GM10266 (cell line): ENCODE measurements at regions not wholly inside any gene's neighbourhood (a gene's known extent, or its start where the extent isn't known, plus 50 kb on each side); places are given as distances from the start of the nearest gene placed in this dataset.
"Not testable (repeated sequence)": the region's sequence is repeated elsewhere in the genome, so short reads cannot be mapped to it uniquely, and the experiment has no call there.

Source experiments
- DNase-seq: peaks from one replicate; pipeline ENCODE4 v3.0.0; 2012; ENCODE audit errors: extremely low spot score
- TF ChIP-seq, protein P1 (sequence below): IDR thresholded peaks from 2 replicates; pipeline ENCODE4 v1.5.1; 2012; ENCODE audit warnings: mild to moderate bottlenecking, low read depth; ENCODE audit not compliant: control insufficient read depth, insufficient read depth; ENCODE audit errors: missing control alignments

DNA sequence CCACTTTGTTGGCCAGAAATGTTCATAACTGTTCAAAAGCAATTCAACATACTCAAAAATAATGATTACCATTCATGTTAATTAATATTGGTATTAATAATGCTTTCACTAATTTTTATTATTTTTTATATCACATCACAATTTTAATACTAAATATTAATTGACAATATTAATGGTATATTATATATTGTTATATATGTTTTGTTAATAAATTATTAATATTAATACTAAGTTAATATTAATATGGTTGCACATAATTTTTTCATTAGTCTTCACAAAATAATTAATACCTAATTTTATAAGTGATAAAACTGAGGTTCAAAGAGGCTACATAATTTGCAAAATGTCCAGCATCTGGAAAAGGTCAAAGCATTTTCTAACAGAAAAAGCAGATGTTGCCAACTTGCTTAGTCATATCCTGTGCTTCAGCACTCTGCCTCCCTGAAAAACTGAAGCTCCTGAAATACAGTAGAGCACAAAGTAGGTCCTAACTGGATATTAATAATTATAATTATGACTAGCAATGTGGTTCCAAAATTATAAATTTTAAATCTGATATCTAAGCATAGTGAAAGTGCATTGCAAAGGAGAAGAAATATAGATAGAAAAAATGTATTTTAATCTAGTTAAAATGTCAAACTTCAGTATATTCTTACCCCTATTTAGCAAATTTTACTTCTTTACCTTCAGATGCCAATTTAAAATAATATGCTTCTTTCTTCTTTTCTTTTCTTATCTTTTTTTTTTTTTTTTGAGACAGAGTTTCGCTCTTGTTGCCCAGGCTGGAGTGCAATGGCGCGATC lies 123.2 kb upstream of the TNFSF4 start:
- DNase-seq: no peak

DNA sequence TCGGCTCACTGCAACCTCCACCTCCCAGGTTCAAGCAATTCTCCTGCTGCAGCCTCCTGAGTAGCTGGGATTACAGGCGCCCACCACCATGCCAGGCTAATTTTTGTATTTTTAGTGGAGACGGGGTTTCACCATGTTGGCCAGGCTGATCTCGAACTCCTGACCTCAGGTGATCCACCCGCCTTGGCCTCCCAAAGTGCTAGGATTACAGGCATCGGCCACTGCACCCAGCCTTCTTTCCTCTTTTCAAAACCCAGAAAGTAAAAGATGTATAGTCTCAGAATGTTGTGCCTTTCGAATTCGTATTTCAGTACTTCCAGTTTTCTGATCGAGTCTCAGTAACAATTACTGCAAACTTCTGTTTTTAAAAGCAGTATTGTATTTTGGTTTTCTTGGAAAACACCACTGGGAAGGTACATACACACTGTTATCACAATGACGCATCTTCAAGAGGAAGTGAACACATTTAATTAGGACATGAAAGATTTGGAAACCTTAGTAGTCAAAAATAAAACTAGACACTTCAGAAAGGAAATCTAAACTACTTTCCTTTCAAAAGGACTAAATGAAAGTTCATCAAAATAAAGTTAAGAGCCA lies 123.9 kb upstream of the TNFSF4 start:
- DNase-seq: not testable (repeated sequence)

More for the DNA sequence above, 123.2 kb upstream of the TNFSF4 start:
- TF ChIP-seq, protein P1, sequence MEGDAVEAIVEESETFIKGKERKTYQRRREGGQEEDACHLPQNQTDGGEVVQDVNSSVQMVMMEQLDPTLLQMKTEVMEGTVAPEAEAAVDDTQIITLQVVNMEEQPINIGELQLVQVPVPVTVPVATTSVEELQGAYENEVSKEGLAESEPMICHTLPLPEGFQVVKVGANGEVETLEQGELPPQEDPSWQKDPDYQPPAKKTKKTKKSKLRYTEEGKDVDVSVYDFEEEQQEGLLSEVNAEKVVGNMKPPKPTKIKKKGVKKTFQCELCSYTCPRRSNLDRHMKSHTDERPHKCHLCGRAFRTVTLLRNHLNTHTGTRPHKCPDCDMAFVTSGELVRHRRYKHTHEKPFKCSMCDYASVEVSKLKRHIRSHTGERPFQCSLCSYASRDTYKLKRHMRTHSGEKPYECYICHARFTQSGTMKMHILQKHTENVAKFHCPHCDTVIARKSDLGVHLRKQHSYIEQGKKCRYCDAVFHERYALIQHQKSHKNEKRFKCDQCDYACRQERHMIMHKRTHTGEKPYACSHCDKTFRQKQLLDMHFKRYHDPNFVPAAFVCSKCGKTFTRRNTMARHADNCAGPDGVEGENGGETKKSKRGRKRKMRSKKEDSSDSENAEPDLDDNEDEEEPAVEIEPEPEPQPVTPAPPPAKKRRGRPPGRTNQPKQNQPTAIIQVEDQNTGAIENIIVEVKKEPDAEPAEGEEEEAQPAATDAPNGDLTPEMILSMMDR: no peak

DNA sequence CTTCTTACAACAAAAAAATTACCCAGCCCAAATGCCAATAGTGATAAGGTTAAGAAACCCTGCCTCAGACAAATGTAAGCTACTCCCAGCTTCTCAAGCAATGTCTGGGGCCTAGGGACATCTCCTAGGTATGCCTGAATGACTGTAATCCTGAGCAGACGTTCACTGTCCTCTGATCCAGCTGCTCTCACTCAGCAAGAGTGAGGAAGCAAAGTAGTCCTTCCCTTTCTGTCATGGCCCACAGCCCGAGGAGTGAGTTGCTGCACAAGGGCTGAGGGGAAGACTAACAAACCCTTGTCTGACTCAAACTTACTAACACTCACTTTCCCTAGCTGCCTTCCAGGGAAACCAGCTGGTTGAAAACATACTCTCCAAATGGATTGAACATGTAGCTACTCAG lies 124.9 kb upstream of the TNFSF4 start:
- no peak for DNase-seq
- TF ChIP-seq, protein P1: no peak

DNA sequence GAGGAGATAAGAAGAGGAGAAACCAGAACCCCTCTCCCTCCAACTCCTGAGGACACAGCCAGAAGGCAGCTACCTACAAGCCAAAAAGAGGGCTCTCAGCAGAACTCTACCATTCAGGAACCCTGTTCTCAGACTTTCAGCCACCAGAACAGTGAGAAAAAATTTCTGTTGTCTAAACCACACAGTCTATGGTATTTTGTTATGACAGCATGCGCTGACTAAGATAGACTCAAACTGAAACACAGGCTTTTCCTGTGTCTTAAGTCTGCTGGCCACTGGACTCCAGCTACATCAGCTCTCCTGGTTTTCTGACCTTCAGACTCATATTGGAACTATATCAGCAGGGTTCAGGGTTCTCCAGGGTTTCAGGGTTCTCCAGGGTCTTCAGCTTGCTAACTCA lies 126.5 kb upstream of the TNFSF4 start:
- DNase-seq: peak; percentile 15
- TF ChIP-seq, protein P1: no peak

DNA sequence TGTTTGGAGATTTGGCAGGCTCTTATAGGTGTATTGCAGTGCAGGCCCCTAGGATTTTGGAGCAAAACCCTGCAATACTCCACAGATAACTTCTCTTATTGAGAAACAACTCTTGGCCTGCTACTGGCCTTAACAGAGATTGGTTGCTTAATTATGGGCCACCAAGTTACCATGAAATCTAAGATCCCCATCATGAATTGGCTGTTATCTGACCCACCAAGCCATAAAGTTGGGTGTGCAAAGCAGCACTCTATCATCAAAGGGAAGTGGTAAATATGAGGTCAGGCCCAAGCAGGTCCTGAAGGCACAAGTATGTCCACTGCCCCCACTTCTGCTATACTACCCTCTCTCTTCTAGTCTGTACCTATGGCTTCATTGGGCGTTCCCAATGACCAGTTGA lies 130.0 kb upstream of the TNFSF4 start:
- no peak for DNase-seq
- TF ChIP-seq, protein P1: no peak

DNA sequence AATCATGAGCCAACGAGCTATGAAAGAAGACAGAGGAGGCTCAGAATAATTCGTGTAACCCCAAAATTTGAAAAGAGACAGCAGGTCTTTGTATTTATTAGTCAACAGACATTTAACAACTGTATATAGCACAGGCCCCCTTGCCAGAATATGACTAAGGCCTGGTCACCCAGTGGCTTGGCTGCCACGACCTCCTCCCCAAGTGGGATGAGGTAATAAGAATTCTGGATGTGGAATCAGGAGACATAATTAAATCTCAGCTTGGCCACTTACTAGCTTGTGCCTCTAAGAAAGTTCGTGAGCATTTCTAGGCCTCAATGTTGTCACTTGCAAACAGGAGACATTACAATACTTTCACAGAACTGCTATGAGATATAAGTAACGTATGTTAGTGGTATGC lies 134.2 kb upstream of the TNFSF4 start:
- TF ChIP-seq, protein P1: no peak
- no peak for DNase-seq

DNA sequence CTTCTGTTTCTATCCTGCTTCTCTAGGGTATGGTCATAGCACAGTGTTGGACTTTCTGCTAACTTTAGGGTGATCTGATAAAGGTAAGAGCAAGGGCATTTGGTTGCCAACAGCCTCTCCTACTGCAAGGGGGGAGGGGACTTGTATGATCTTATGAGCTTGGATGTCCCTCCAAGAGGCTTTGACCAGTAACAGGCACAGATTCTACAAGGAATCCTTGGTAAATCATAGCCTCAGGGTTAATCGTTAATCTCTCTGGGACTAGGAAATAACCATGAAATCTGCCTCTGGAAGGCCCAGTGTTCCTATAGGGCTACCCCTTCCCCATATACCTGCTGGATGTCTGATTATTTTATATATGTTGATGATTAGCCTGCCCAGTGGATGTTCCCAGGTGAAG lies 134.8 kb upstream of the TNFSF4 start:
- no peak for DNase-seq
- TF ChIP-seq, protein P1: no peak
